GM12892 (cell line): ENCODE measurements at regions not wholly inside any gene's neighbourhood (a gene's known extent, or its start where the extent isn't known, plus 50 kb on each side); places are given as distances from the start of the nearest gene placed in this dataset.

Source experiments
- POLR2A ChIP-seq: IDR thresholded peaks from 2 replicates; pipeline ENCODE4 v1.6.1; 2011; ENCODE audit warnings: low read depth, low read length, control low read depth
- TAF1 ChIP-seq: IDR thresholded peaks from 2 replicates; pipeline ENCODE4 v1.6.1; 2011; ENCODE audit warnings: low read depth, mild to moderate bottlenecking, control low read depth, low read length, borderline replicate concordance

DNA sequence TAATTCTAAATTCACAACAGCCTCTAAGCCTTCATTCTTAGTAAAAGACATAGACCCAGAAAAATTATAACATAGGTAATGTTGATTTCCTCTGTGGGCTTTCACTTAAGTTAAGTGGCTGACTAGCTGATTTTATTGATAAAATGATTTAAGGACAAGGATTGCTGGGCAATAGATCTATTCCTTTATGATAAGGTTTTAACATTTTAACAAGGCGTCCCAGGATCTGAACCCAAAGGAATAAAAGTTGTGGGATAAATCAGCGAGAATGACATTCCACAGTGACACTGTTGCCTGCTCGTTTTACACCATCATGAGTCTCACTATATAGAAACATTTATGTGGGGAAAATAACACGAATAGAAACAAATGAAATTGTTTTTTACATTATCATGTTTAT lies 1151.0 kb downstream of the ZPLD1 start:
- no peak for TF ChIP-seq TAF1
- TF ChIP-seq POLR2A: no peak
